ENCODE measurements at regions not wholly inside any gene's neighbourhood (a gene's known extent, or its start where the extent isn't known, plus 50 kb on each side); places are given as distances from the start of the nearest gene placed in this dataset.
"Not testable (repeated sequence)": the region's sequence is repeated elsewhere in the genome, so short reads cannot be mapped to it uniquely, and the experiment has no call there.

- Histone ChIP-seq H3K9me3 (no peaks in the 10 kb centered on the region), H3K4me3 (no peak overlapping the region), H3K27ac (no peak overlapping the region), H3K27me3 (ENCODE audit: insufficient read depth in 3 of 3, low read length in 2 of 3) (no peaks in the 10 kb centered on the region), H3K36me3 (ENCODE audit: insufficient read depth in 1 of 2, low read depth in 1 of 2) (no peaks in the 10 kb centered on the region), H3K4me1 (no peaks in the 10 kb centered on the region)
- ATAC-seq, result no peak
- WGBS, 3 donors, result 22 to 31% (median 28%) methylated on average over 12 of the region's 12 CpGs
- intact Hi-C loops (cut with DNase I), result no loop called here
- no peak for DNase-seq
- no peak for TF ChIP-seq CTCF (IDR thresholded peaks at IDR 0.05)
Observed at GRCh38 chr3:26920646-26921478, 298.3 kb downstream of the LRRC3B start.

- Histone ChIP-seq H3K27ac (no peak overlapping the region), H3K9me3 (no peaks in the 10 kb centered on the region), H3K4me3 (no peak overlapping the region), H3K27me3 (ENCODE audit: insufficient read depth in 3 of 3, low read length in 2 of 3) (no peaks in the 10 kb centered on the region), H3K4me1 (no peaks in the 10 kb centered on the region), H3K36me3 (ENCODE audit: insufficient read depth in 1 of 2, low read depth in 1 of 2) (no peaks in the 10 kb centered on the region)
- DNase-seq (no peak), ATAC-seq (no peak)
- TF ChIP-seq CTCF (IDR thresholded peaks at IDR 0.05), result no peak
- intact Hi-C loops (cut with DNase I), result no loop called here
- WGBS, 3 donors, result 0 to 63% (median 0%) methylated on average over 1 of the region's 1 CpG
Observed at GRCh38 chr3:26931896-26932295, 309.3 kb downstream of the LRRC3B start.

GRCh38 chr3:26932752-26933151, 310.2 kb downstream of the LRRC3B start:
- 90 to 97% (median 91%) methylated on average over 3 of the region's 3 CpGs for whole genome bisulfite sequencing, 3 donors
- H3K27ac ChIP-seq, result no peak overlapping the region
- no peak for TF ChIP-seq CTCF (IDR thresholded peaks at IDR 0.05)
- H3K27me3 ChIP-seq (ENCODE audit: insufficient read depth in 3 of 3, low read length in 2 of 3), result no peaks in the 10 kb centered on the region
- no peaks in the 10 kb centered on the region for H3K9me3 ChIP-seq
- intact Hi-C loops (cut with DNase I), result no loop called here
- no peak for ATAC-seq
- no peaks in the 10 kb centered on the region for H3K36me3 ChIP-seq (ENCODE audit: insufficient read depth in 1 of 2, low read depth in 1 of 2)
- H3K4me1 ChIP-seq, result no peaks in the 10 kb centered on the region
- no peak for DNase-seq
- H3K4me3 ChIP-seq, result no peak overlapping the region

GRCh38 chr3:26945480-26945879, 322.9 kb downstream of the LRRC3B start:
- DNase-seq; H3K27ac ChIP-seq; H3K4me1 ChIP-seq; H3K27me3 ChIP-seq (ENCODE audit: insufficient read depth in 3 of 3, low read length in 2 of 3); H3K4me3 ChIP-seq; ATAC-seq; H3K36me3 ChIP-seq (ENCODE audit: insufficient read depth in 1 of 2, low read depth in 1 of 2); intact Hi-C loops (cut with DNase I); H3K9me3 ChIP-seq: not testable (repeated sequence)
- WGBS, 3 donors, result 88 to 91% (median 88%) methylated on average over 4 of the region's 4 CpGs

- intact Hi-C loops (cut with DNase I), result no loop called here
- Histone ChIP-seq H3K27ac (no peak overlapping the region), H3K4me1 (no peaks in the 10 kb centered on the region), H3K36me3 (ENCODE audit: insufficient read depth in 1 of 2, low read depth in 1 of 2) (no peaks in the 10 kb centered on the region), H3K4me3 (no peak overlapping the region), H3K9me3 (no peaks in the 10 kb centered on the region), H3K27me3 (ENCODE audit: insufficient read depth in 3 of 3, low read length in 2 of 3) (no peaks in the 10 kb centered on the region)
- ATAC-seq (no peak), DNase-seq (no peak)
- no peak for TF ChIP-seq CTCF (IDR thresholded peaks at IDR 0.05)
- 22 to 35% (median 24%) methylated on average over 1 of the region's 1 CpG for WGBS, 3 donors
Observed at GRCh38 chr3:26960382-26960781, 337.8 kb downstream of the LRRC3B start.

Data from psoas muscle (tissue), 7 donors.